ENCODE measurements at regions not wholly inside any gene's neighbourhood (a gene's known extent, or its start where the extent isn't known, plus 50 kb on each side); places are given as distances from the start of the nearest gene placed in this dataset.

GRCh38 chr2:215624423-215624829, 188.6 kb upstream of the FN1 start:
- ATAC-seq = peak; percentile 94
- intact Hi-C loops (cut with DNase I) = no loop called here
- no peak for DNase-seq (ENCODE audit: low spot score)

DNA sequence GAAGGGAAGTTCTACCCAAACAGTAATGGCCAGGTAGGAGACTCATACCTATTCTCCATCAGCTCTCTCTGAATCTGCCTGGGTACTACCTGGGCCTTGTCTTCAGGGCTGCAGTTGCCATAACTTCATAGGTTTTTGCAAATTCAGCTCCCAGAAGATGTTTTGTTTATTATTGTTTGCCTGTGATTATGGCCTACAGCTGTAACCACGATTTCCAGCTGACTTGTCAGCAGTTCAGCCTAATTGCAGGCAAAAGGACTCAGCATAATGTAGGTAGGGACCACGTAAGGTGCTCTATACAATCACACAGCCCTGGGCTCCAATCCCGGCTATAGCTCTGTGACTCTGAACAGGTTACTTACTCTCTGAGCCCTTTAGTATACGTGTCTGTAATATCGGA, 187.0 kb upstream of the FN1 start:
- intact Hi-C loops (cut with DNase I) = no loop called here
- DNase-seq (ENCODE audit: low spot score) (no peak), ATAC-seq (no peak)

DNA sequence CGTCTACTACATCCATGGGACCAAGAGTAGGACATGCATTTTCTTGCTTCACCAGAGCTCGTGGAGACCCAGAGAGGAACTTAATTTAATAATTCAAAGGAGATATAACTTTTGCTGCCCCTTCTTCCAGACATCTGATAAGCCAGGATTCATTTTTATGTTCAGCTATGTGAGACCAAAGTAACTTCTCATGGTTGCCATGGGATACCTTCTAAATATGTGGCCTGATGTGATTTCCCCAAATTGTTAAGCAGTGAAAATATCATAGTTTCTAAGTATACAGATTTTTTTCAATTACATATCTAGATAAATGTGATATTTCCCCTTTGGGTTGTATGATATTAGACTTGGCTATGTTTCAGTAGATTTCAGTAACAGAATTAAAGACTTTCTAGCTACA, 185.5 kb upstream of the FN1 start:
- intact Hi-C loops (cut with DNase I) = no loop called here
- ATAC-seq = no peak
- DNase-seq (ENCODE audit: low spot score) = no peak

DNA sequence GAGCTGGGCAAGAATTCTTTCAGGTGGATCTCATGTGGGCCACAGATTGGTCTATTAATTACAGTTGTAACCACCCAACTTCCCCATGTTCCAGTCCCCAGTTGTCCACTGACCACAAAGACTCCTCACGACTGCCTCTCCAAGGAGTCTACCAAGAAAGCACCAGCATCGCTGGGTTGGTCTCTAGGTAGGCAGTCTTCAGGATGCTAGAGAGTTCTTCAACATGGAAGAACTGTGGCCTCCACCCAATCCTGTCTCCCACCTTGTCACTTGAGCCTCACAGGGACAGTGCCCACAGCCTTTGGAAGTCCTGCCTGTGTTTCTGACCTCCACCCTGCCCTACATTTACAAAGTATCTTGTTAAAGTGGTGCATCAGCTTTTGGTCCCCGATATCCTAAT, 184.7 kb upstream of the FN1 start:
- intact Hi-C loops (cut with DNase I) = no loop called here
- ATAC-seq (no peak), DNase-seq (ENCODE audit: low spot score) (no peak)

DNA sequence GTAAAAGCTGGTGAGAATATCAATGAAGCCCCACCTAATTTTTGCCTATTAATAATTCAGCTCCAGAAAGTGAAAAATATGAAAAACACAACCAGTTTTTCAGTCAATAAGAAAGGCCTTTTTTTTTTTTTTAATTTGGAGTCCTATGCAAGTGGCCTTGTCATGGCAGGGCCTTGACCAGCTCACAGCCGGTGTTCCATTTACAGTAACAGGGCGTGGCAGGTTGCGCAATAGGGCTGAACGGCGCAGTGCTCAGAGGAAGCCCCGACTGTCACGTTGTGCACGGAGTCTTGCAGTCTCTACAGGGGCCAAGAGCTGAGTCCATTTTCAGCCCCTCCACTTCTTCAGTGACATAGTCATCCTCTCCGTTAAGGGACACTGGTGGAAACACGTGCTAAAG, 184.1 kb upstream of the FN1 start:
- ATAC-seq (peak; percentile 26), DNase-seq (ENCODE audit: low spot score) (peak; percentile 65)
- intact Hi-C loops (cut with DNase I) = no loop called here

DNA sequence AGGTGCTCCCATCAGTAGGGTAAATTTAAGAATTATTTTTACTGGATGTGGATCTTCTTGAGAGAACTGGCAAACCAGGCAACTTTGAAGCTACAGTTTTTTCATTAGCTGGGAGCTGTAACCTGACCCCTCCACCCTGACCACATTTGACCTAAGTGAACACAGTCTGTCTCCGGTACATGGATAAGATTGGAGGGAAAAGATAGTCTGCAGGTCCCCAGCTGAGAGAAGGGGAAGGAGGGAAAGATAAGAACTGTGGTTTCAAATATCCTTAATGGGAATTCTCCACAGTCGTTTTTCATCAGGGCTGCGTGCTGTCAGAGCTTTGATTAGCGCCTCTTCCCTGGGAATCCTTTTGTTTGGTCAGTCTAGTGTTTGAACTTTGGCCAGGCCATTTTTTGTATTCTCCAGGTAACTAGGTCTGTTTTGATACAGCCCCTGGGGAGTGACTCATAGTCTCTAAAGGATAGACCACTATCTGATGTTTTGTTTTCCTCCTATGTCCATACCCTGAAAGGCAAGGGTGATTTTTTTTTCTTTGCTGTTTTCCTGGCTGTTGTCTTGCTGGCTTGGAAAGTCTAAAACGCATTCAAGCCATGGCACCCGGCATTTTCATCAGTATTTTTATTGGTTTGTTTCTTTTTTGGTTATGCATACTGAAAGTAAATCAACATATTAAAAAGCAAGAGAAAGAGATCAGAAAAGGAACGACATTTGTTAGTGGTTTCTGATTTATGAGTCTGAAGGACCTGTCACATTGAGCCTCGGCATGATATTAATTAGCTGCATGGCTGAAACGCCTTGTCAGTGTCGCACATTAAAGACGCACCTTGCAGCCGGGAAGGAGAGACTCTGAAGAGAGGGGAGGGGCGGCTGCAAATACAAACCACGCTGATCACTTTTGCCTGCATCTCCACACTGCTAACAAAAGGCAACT, 183.4 kb upstream of the FN1 start:
- peak; percentile 47 for ATAC-seq

DNA sequence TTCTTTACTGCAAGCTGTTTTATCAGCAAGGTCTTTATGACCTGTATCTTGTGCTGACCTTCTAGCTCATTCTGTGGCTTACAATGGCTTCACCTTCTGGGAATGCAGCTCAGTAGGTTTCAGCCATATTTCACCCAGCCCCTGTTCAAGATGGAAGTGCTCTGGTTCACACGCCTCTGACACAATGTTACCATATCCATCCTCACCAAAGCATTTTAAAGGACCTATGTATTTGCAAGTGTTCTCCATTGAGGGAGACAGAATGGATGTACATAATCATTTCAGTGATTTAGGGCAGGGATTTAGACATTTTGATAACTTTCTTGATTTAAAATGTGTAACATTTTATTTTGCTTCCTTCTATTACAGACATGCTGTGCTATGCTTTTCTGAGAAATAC, 182.3 kb upstream of the FN1 start:
- DNase-seq (ENCODE audit: low spot score) (no peak), ATAC-seq (no peak)
- intact Hi-C loops (cut with DNase I) = no loop called here

More for the DNA sequence above, 183.4 kb upstream of the FN1 start:
- intact Hi-C loops (cut with DNase I) = no loop called here
- DNase-seq (ENCODE audit: low spot score) = no peak

- no peak for ATAC-seq
- intact Hi-C loops (cut with DNase I) = no loop called here
- no peak for DNase-seq (ENCODE audit: low spot score)
Measured at GRCh38 chr2:215617060-215617824, 181.4 kb upstream of the FN1 start.

GRCh38 chr2:215615803-215616174, 179.9 kb upstream of the FN1 start:
- ATAC-seq (no peak), DNase-seq (ENCODE audit: low spot score) (no peak)
- intact Hi-C loops (cut with DNase I) = no loop called here

DNA sequence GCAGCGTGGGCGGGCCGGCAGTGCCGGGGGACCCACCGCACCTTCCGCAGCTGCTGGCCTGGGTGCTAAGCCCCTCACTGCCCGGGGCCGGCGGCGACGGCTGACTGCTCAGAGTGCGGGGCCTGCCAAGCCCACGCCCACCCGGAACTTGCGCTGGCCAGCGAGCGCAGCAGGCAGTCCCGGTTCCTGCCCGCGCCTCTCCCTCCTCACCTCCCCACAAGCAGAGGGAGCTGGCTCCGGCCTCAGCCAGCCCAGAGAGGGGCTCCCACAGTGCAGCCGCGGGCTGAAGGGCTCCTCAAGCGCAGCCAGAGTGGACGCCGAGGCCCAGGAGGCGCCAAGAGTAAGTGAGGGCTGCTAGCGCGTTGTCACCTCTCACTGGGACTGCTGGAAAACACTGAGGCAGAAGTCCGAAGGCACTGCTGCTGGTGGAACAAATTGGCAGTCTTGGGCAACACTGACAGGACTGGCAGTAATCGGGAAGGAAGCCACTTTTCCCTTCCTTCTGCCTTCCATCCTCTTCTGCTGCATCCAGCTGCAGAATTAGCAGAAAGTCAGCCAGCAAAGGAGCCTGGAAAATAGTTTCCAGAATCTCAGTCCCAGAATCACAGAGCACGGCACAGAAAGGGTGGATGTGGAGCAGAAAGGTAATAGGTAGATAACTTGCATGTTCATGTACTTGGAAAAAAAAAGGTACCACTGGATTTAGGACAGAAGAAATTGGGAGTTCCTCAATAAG, 179.4 kb upstream of the FN1 start:
- ATAC-seq = no peak
- no peak for DNase-seq (ENCODE audit: low spot score)
- intact Hi-C loops (cut with DNase I) = no loop called here

DNA sequence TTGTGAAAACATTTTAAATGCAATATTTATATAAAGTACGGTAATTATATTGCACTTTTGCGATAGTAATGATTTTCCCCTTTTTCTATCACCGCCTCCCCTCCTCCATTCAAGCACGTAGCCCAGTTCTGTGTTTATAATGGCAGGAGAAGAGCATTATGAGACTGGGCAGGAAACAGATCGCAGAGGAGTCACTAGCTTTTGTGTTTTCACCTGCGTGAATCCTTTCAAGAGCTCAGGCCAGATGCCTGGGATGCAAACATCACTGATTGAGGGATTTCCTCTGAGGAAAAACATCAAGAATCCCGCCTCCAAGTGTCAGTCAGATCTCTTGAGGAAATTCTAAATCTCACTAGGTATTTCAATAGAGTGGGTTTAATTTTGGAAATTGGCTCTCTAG, 178.4 kb upstream of the FN1 start:
- intact Hi-C loops (cut with DNase I) = no loop called here
- DNase-seq (ENCODE audit: low spot score) = no peak

GRCh38 chr2:215613888-215614287, 178.0 kb upstream of the FN1 start:
- intact Hi-C loops (cut with DNase I) = no loop called here
- peak; percentile 36 for ATAC-seq

More for the DNA sequence above, 178.4 kb upstream of the FN1 start:
- ATAC-seq = no peak

GRCh38 chr2:215613280-215613679, 177.4 kb upstream of the FN1 start:
- intact Hi-C loops (cut with DNase I) = no loop called here
- no peak for DNase-seq (ENCODE audit: low spot score)
- ATAC-seq = no peak

More at GRCh38 chr2:215613888-215614287, 178.0 kb upstream of the FN1 start:
- DNase-seq (ENCODE audit: low spot score) = no peak

DNA sequence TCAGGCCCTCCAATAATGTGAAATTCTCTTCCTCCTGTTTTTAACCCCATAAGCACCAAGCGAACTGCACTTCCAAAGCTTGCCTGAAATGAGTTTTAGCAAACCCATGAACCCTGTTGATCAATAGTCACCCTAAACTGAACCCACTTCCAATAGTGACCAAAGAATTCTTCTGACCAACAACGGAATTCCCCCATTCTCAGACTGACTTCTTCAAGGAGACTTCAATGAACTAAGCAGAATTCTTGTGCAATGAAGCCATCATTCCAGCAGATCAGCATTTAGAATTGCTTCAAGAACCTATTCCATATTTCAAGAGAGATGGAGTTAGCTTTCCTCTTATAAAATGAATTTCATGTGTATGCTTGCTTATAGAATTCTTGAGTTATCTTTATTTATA, 176.9 kb upstream of the FN1 start:
- intact Hi-C loops (cut with DNase I) = no loop called here
- no peak for DNase-seq (ENCODE audit: low spot score)
- no peak for ATAC-seq

DNA sequence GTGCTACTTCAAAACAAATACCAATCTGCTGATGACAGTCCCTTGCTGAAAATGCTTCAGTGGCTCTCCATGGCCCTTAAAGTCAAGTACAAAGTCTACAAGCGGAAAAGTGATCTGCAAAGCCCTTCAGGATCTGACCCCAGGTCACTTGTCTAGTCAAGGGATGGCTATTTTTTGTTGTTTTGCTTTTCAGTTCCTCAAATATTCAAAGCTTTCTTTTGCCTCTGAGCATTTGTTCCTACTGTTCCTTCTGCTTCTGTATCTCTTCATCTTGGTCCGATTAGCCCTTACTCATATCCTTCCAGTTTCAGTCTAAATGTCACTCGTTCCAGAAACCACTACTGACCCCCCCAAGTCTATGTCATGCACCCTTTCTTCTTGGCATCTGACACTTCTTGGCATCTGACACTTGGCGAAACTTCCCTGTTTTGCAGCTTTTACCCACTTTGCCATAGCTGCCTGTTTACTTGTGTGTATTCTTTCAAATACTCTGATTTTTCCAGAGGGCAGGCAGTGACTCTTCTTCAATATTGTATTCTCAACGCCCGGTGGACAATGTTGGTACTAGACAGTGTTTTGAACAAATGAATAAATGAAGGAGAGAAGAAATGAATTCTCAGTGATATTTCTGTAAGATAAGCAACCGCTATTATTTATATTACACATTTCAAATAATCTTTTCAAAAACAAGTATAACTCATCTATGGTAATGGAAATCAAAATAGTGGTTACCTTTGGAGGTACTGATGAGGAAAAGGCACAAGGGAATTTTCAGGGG, 175.9 kb upstream of the FN1 start:
- peak; percentile 20 for ATAC-seq
- no peak for DNase-seq (ENCODE audit: low spot score)
- intact Hi-C loops (cut with DNase I) = no loop called here

- DNase-seq (ENCODE audit: low spot score) (no peak), ATAC-seq (peak; percentile 46)
- intact Hi-C loops (cut with DNase I) = no loop called here
Measured at GRCh38 chr2:215609089-215610032, 173.5 kb upstream of the FN1 start.

DNA sequence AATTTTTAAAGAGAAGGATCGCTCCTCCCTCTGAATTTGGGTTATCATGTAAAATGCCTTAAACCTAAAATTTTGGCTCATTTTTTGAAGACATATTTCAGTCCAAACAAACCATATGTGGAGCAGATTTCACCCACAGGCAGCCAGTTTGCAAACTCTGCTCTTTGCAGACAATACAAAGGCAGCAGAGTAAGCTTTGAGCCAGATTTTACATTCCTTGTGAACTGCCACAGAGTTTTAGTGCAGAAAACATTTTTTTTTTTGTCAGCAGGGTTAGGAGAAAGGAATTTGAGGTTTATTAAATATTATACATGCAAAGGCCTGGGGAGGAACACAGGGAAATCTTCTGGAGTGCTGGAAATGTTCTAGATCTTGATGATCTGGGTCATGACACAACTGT, 171.9 kb upstream of the FN1 start:
- peak; percentile 27 for ATAC-seq

GRCh38 chr2:215606219-215606618, 170.4 kb upstream of the FN1 start:
- intact Hi-C loops (cut with DNase I) = no loop called here
- DNase-seq (ENCODE audit: low spot score) (no peak), ATAC-seq (no peak)

More for the DNA sequence above, 171.9 kb upstream of the FN1 start:
- intact Hi-C loops (cut with DNase I) = no loop called here
- no peak for DNase-seq (ENCODE audit: low spot score)

Data from sciatic nerve (tissue), 2 donors.